ENCODE measurements at regions not wholly inside any gene's neighbourhood (a gene's known extent, or its start where the extent isn't known, plus 50 kb on each side); places are given as distances from the start of the nearest gene placed in this dataset.

- H3K27ac Mint-ChIP-seq, result no peak overlapping the region
- CTCF ChIA-PET, result no interaction called here
Measured at GRCh38 chr3:35335703-35336102, 303.6 kb upstream of the ARPP21 start.

GRCh38 chr3:35336601-35337000, 302.7 kb upstream of the ARPP21 start:
- no peaks in the 10 kb centered on the region for H3K4me1 Mint-ChIP-seq
- TF ChIP-seq CTCF (IDR thresholded peaks at IDR 0.05), result no peak
- TF ChIP-seq EZH2 (IDR thresholded peaks at IDR 0.05; ENCODE audit: borderline replicate concordance, insufficient read depth, low read depth, low read length, poor library complexity, severe bottlenecking), result no peak
- DNase-seq (no peak), ATAC-seq (ENCODE audit: low read depth) (no peak)
- H3K9me3 Mint-ChIP-seq (ENCODE audit: insufficient read depth), result no peaks in the 10 kb centered on the region
- Histone ChIP-seq H2AFZ (ENCODE audit: insufficient read depth, low read depth, low read length, poor library complexity, severe bottlenecking) (no peak overlapping the region), H3K36me3 (replicated peaks in 1 of 2; ENCODE audit: control extremely low read depth in 1 of 2, control insufficient read depth in 1 of 2, extremely low read depth in 1 of 2, insufficient read depth in 2 of 2, low read length in 1 of 2) (no peaks in the 10 kb centered on the region), H3K9ac (ENCODE audit: low read length) (no peak overlapping the region), H3K4me2 (replicated peaks; ENCODE audit: low read depth, low read length, poor library complexity, severe bottlenecking) (no peak overlapping the region), H3K79me2 (ENCODE audit: control insufficient read depth, insufficient read depth, low read length) (no peaks in the 10 kb centered on the region), H3K4me3 (ENCODE audit: control extremely low read depth in 1 of 5, extremely low read depth in 1 of 5, insufficient read depth in 1 of 5, low read depth in 2 of 5, low read length in 4 of 5) (no peak overlapping the region), H4K20me1 (ENCODE audit: control insufficient read depth, insufficient read depth, low read length, poor library complexity, severe bottlenecking) (no peaks in the 10 kb centered on the region), H3K27me3 (replicated peaks in 1 of 4; ENCODE audit: control extremely low read depth in 1 of 4, control insufficient read depth in 3 of 4, insufficient read depth in 4 of 4, low read length in 3 of 4) (no peaks in the 10 kb centered on the region), H3K9me3 (ENCODE audit: control extremely low read depth in 1 of 3, control insufficient read depth in 2 of 3, insufficient read depth in 1 of 3, low read length in 2 of 3) (no peaks in the 10 kb centered on the region), H3K4me1 (ENCODE audit: control insufficient read depth in 2 of 2, insufficient read depth in 2 of 2, low read length in 2 of 2) (no peaks in the 10 kb centered on the region), H3K27ac (ENCODE audit: low read length in 2 of 2) (no peak overlapping the region)
- H3K27ac Mint-ChIP-seq, result no peak overlapping the region
- CTCF ChIA-PET, result no interaction called here
- H3K4me3 Mint-ChIP-seq, result no peak overlapping the region
- intact Hi-C loops (cut with micrococcal nuclease), result no loop called here
- POLR2A ChIA-PET, result no interaction called here
- H3K27me3 Mint-ChIP-seq, result no peaks in the 10 kb centered on the region

More at GRCh38 chr3:35335703-35336102, 303.6 kb upstream of the ARPP21 start:
- H3K27me3 ChIP-seq (replicated peaks in 1 of 4; ENCODE audit: control extremely low read depth in 1 of 4, control insufficient read depth in 3 of 4, insufficient read depth in 4 of 4, low read length in 3 of 4), result no peaks in the 10 kb centered on the region
- H4K20me1 ChIP-seq (ENCODE audit: control insufficient read depth, insufficient read depth, low read length, poor library complexity, severe bottlenecking), result no peaks in the 10 kb centered on the region
- H3K36me3 ChIP-seq (replicated peaks in 1 of 2; ENCODE audit: control extremely low read depth in 1 of 2, control insufficient read depth in 1 of 2, extremely low read depth in 1 of 2, insufficient read depth in 2 of 2, low read length in 1 of 2), result no peaks in the 10 kb centered on the region
- POLR2A ChIA-PET, result no interaction called here
- H3K4me2 ChIP-seq (replicated peaks; ENCODE audit: low read depth, low read length, poor library complexity, severe bottlenecking), result no peak overlapping the region
- Mint-ChIP-seq H3K9me3 (ENCODE audit: insufficient read depth) (no peaks in the 10 kb centered on the region), H3K4me3 (no peak overlapping the region), H3K27me3 (no peaks in the 10 kb centered on the region), H3K4me1 (no peaks in the 10 kb centered on the region)
- no peak overlapping the region for H3K4me3 ChIP-seq (ENCODE audit: control extremely low read depth in 1 of 5, extremely low read depth in 1 of 5, insufficient read depth in 1 of 5, low read depth in 2 of 5, low read length in 4 of 5)
- H3K9ac ChIP-seq (ENCODE audit: low read length), result no peak overlapping the region
- no peaks in the 10 kb centered on the region for H3K4me1 ChIP-seq (ENCODE audit: control insufficient read depth in 2 of 2, insufficient read depth in 2 of 2, low read length in 2 of 2)
- no peak overlapping the region for H3K27ac ChIP-seq (ENCODE audit: low read length in 2 of 2)
- H3K79me2 ChIP-seq (ENCODE audit: control insufficient read depth, insufficient read depth, low read length), result no peaks in the 10 kb centered on the region
- intact Hi-C loops (cut with micrococcal nuclease), result no loop called here
- ATAC-seq (ENCODE audit: low read depth) (no peak), DNase-seq (no peak)
- no peak overlapping the region for H2AFZ ChIP-seq (ENCODE audit: insufficient read depth, low read depth, low read length, poor library complexity, severe bottlenecking)
- no peaks in the 10 kb centered on the region for H3K9me3 ChIP-seq (ENCODE audit: control extremely low read depth in 1 of 3, control insufficient read depth in 2 of 3, insufficient read depth in 1 of 3, low read length in 2 of 3)
- 100% methylated on average over 1 of the region's 3 CpGs for WGBS (ENCODE audit: insufficient coverage)
- TF ChIP-seq EZH2 (IDR thresholded peaks at IDR 0.05; ENCODE audit: borderline replicate concordance, insufficient read depth, low read depth, low read length, poor library complexity, severe bottlenecking) (no peak), CTCF (IDR thresholded peaks at IDR 0.05) (no peak)
